Type B pancreatic cell (in vitro differentiated cells): ENCODE measurements at regions not wholly inside any gene's neighbourhood (a gene's known extent, or its start where the extent isn't known, plus 50 kb on each side); places are given as distances from the start of the nearest gene placed in this dataset.

Experiments used
- DNase-seq: peaks from one replicate; pipeline ENCODE4 v3.0.0; 2021; ENCODE audit warnings: mixed read lengths; ENCODE audit not compliant: unreplicated experiment; ENCODE audit errors: extremely low spot score
- H3K27ac Mint-ChIP-seq: 2 replicates; pipeline ENCODE4 v1.8.0; 2021; ENCODE audit warnings: mild to moderate bottlenecking, mixed read lengths
- H3K27me3 Mint-ChIP-seq: 2 replicates; pipeline ENCODE4 v1.8.0; 2021; ENCODE audit warnings: mixed read lengths
- H3K36me3 Mint-ChIP-seq: 2 replicates; pipeline ENCODE4 v1.8.0; 2021; ENCODE audit warnings: mixed read lengths
- H3K4me1 Mint-ChIP-seq: one replicate; pipeline ENCODE4 v1.8.0; 2021; ENCODE audit warnings: mixed read lengths; ENCODE audit not compliant: unreplicated experiment
- H3K4me3 Mint-ChIP-seq: 2 replicates; pipeline ENCODE4 v1.8.0; 2021; ENCODE audit warnings: mild to moderate bottlenecking, mixed read lengths
- H3K9me3 Mint-ChIP-seq: 2 replicates; pipeline ENCODE4 v1.8.0; 2021; ENCODE audit warnings: mixed read lengths
- CTCF ChIP-seq: fragments of 200-600 bp; sonication (generic); conservative IDR thresholded peaks from 2 replicates; pipeline ENCODE4 v1.5.0; 2021; ENCODE audit warnings: antibody characterized with exemption, mild to moderate bottlenecking

GRCh38 chr1:106964495-106964894 is 92.0 kb upstream of the PRMT6 start:
- Mint-ChIP-seq H3K27ac (no peak overlapping the region), H3K27me3 (no peaks in the 10 kb centered on the region), H3K36me3 (no peaks in the 10 kb centered on the region), H3K4me1 (no peaks in the 10 kb centered on the region), H3K4me3 (no peak overlapping the region), H3K9me3 (no peaks in the 10 kb centered on the region)
- no peak for DNase-seq
- TF ChIP-seq CTCF, result no peak

GRCh38 chr1:106968644-106969043 is 87.8 kb upstream of the PRMT6 start:
- Mint-ChIP-seq H3K4me3 (no peak overlapping the region), H3K4me1 (no peaks in the 10 kb centered on the region), H3K27ac (no peak overlapping the region), H3K27me3 (no peaks in the 10 kb centered on the region), H3K36me3 (no peaks in the 10 kb centered on the region), H3K9me3 (no peaks in the 10 kb centered on the region)
- no peak for DNase-seq
- TF ChIP-seq CTCF, result no peak

- DNase-seq, result no peak
- H3K27ac Mint-ChIP-seq, result no peak overlapping the region
- no peaks in the 10 kb centered on the region for H3K36me3 Mint-ChIP-seq
- H3K4me1 Mint-ChIP-seq, result no peaks in the 10 kb centered on the region
- H3K4me3 Mint-ChIP-seq, result no peak overlapping the region
- no peak for TF ChIP-seq CTCF
- no peaks in the 10 kb centered on the region for H3K9me3 Mint-ChIP-seq
- H3K27me3 Mint-ChIP-seq, result no peaks in the 10 kb centered on the region
Measured at GRCh38 chr1:106969731-106970130, 86.7 kb upstream of the PRMT6 start.

- H3K4me1 Mint-ChIP-seq, result no peaks in the 10 kb centered on the region
Measured at GRCh38 chr1:106972074-106972473, 84.4 kb upstream of the PRMT6 start.

GRCh38 chr1:106975944-106976343 is 80.5 kb upstream of the PRMT6 start:
- H3K4me3 Mint-ChIP-seq, result no peak overlapping the region
- no peak for DNase-seq

More at GRCh38 chr1:106972074-106972473, 84.4 kb upstream of the PRMT6 start:
- TF ChIP-seq CTCF, result no peak
- Mint-ChIP-seq H3K27me3 (no peaks in the 10 kb centered on the region), H3K9me3 (no peaks in the 10 kb centered on the region), H3K27ac (no peak overlapping the region), H3K4me3 (no peak overlapping the region), H3K36me3 (no peaks in the 10 kb centered on the region)
- no peak for DNase-seq

More at GRCh38 chr1:106975944-106976343, 80.5 kb upstream of the PRMT6 start:
- Mint-ChIP-seq H3K27ac (no peak overlapping the region), H3K36me3 (no peaks in the 10 kb centered on the region), H3K9me3 (no peaks in the 10 kb centered on the region), H3K4me1 (no peaks in the 10 kb centered on the region), H3K27me3 (no peaks in the 10 kb centered on the region)
- peak; percentile 38 for TF ChIP-seq CTCF
